ENCODE measurements at regions not wholly inside any gene's neighbourhood (a gene's known extent, or its start where the extent isn't known, plus 50 kb on each side); places are given as distances from the start of the nearest gene placed in this dataset.
"Not testable (repeated sequence)": the region's sequence is repeated elsewhere in the genome, so short reads cannot be mapped to it uniquely, and the experiment has no call there.

GRCh38 chr2:15817748-15818147 lies 122.6 kb upstream of the MYCN start:
- H3K36me3 Mint-ChIP-seq (ENCODE audit: low read depth), result no peaks in the 10 kb centered on the region
- H3K4me3 Mint-ChIP-seq, result no peak overlapping the region
- no peaks in the 10 kb centered on the region for H3K4me1 Mint-ChIP-seq
- no peak for DNase-seq
- CTCF ChIA-PET, result no interaction called here
- H3K27ac Mint-ChIP-seq, result no peak overlapping the region
- no peaks in the 10 kb centered on the region for H3K9me3 Mint-ChIP-seq
- H3K27me3 Mint-ChIP-seq, result peaks cover 10% of the 10 kb centered on the region
- POLR2A ChIA-PET, result no interaction called here

GRCh38 chr2:15818318-15818753 lies 122.0 kb upstream of the MYCN start:
- no peak overlapping the region for H3K27ac Mint-ChIP-seq
- CTCF ChIA-PET, result no interaction called here
- peaks cover 10% of the 10 kb centered on the region for H3K27me3 Mint-ChIP-seq
- no peak overlapping the region for H3K4me3 Mint-ChIP-seq
- H3K9me3 Mint-ChIP-seq, result no peaks in the 10 kb centered on the region
- POLR2A ChIA-PET, result no interaction called here
- DNase-seq, result no peak
- no peaks in the 10 kb centered on the region for H3K4me1 Mint-ChIP-seq
- H3K36me3 Mint-ChIP-seq (ENCODE audit: low read depth), result no peaks in the 10 kb centered on the region

GRCh38 chr2:15818881-15819280 lies 121.5 kb upstream of the MYCN start:
- ChIA-PET CTCF (no interaction called here), POLR2A (no interaction called here)
- Mint-ChIP-seq H3K27me3 (peaks cover 10% of the 10 kb centered on the region), H3K4me1 (no peaks in the 10 kb centered on the region), H3K27ac (no peak overlapping the region), H3K9me3 (no peaks in the 10 kb centered on the region), H3K4me3 (no peak overlapping the region), H3K36me3 (ENCODE audit: low read depth) (no peaks in the 10 kb centered on the region)
- DNase-seq, result no peak

GRCh38 chr2:15819562-15820256 lies 120.6 kb upstream of the MYCN start:
- H3K36me3 Mint-ChIP-seq (ENCODE audit: low read depth), result no peaks in the 10 kb centered on the region
- no peaks in the 10 kb centered on the region for H3K4me1 Mint-ChIP-seq
- ChIA-PET CTCF (no interaction called here), POLR2A (no interaction called here)
- H3K4me3 Mint-ChIP-seq, result no peak overlapping the region
- H3K9me3 Mint-ChIP-seq, result no peaks in the 10 kb centered on the region
- H3K27me3 Mint-ChIP-seq, result peaks cover 10% of the 10 kb centered on the region
- H3K27ac Mint-ChIP-seq, result no peak overlapping the region
- DNase-seq, result no peak

GRCh38 chr2:15820257-15820566 lies 120.1 kb upstream of the MYCN start:
- CTCF ChIA-PET, result no interaction called here
- H3K27me3 Mint-ChIP-seq, result peaks cover 10% of the 10 kb centered on the region
- no peak for DNase-seq
- no peak overlapping the region for H3K4me3 Mint-ChIP-seq
- no peaks in the 10 kb centered on the region for H3K9me3 Mint-ChIP-seq
- H3K4me1 Mint-ChIP-seq, result no peaks in the 10 kb centered on the region
- no peak overlapping the region for H3K27ac Mint-ChIP-seq
- POLR2A ChIA-PET, result no interaction called here
- H3K36me3 Mint-ChIP-seq (ENCODE audit: low read depth), result no peaks in the 10 kb centered on the region

GRCh38 chr2:15820927-15821326 lies 119.4 kb upstream of the MYCN start:
- H3K27me3 Mint-ChIP-seq, result peaks cover 10% of the 10 kb centered on the region
- no peak overlapping the region for H3K27ac Mint-ChIP-seq
- ChIA-PET POLR2A (no interaction called here), CTCF (no interaction called here)
- no peak overlapping the region for H3K4me3 Mint-ChIP-seq
- DNase-seq, result no peak
- no peaks in the 10 kb centered on the region for H3K9me3 Mint-ChIP-seq
- no peaks in the 10 kb centered on the region for H3K36me3 Mint-ChIP-seq (ENCODE audit: low read depth)
- no peaks in the 10 kb centered on the region for H3K4me1 Mint-ChIP-seq

GRCh38 chr2:15822151-15823044 lies 118.0 kb upstream of the MYCN start:
- no peak for DNase-seq
- Mint-ChIP-seq H3K9me3 (no peaks in the 10 kb centered on the region), H3K27me3 (peaks cover 10% of the 10 kb centered on the region), H3K4me1 (no peaks in the 10 kb centered on the region), H3K4me3 (no peak overlapping the region), H3K36me3 (ENCODE audit: low read depth) (no peaks in the 10 kb centered on the region), H3K27ac (no peak overlapping the region)
- POLR2A ChIA-PET, result no interaction called here
- CTCF ChIA-PET, result no interaction called here

- no peaks in the 10 kb centered on the region for H3K4me1 Mint-ChIP-seq
- CTCF ChIA-PET, result no interaction called here
These were observed 116.6 kb upstream of the MYCN start for GRCh38 chr2:15823459-15824396.

GRCh38 chr2:15824467-15824866 lies 115.9 kb upstream of the MYCN start:
- CTCF ChIA-PET, H3K4me1 Mint-ChIP-seq: not testable (repeated sequence)

More at GRCh38 chr2:15823459-15824396, 116.6 kb upstream of the MYCN start:
- no peak overlapping the region for H3K4me3 Mint-ChIP-seq
- peaks cover 4% of the 10 kb centered on the region for H3K27me3 Mint-ChIP-seq
- DNase-seq, result no peak
- POLR2A ChIA-PET, result no interaction called here
- H3K9me3 Mint-ChIP-seq, result no peaks in the 10 kb centered on the region
- no peaks in the 10 kb centered on the region for H3K36me3 Mint-ChIP-seq (ENCODE audit: low read depth)
- H3K27ac Mint-ChIP-seq, result no peak overlapping the region

GRCh38 chr2:15825276-15825980 lies 114.9 kb upstream of the MYCN start:
- Mint-ChIP-seq H3K27ac (no peak overlapping the region), H3K4me3 (no peak overlapping the region), H3K27me3 (no peaks in the 10 kb centered on the region), H3K4me1 (no peaks in the 10 kb centered on the region), H3K36me3 (ENCODE audit: low read depth) (no peaks in the 10 kb centered on the region), H3K9me3 (no peaks in the 10 kb centered on the region)
- no peak for DNase-seq
- POLR2A ChIA-PET, result no interaction called here
- CTCF ChIA-PET, result no interaction called here

More at GRCh38 chr2:15824467-15824866, 115.9 kb upstream of the MYCN start:
- POLR2A ChIA-PET; H3K9me3 Mint-ChIP-seq; H3K27me3 Mint-ChIP-seq; DNase-seq; H3K27ac Mint-ChIP-seq; H3K4me3 Mint-ChIP-seq; H3K36me3 Mint-ChIP-seq (ENCODE audit: low read depth): not testable (repeated sequence)

GRCh38 chr2:15826273-15826717 lies 114.1 kb upstream of the MYCN start:
- H3K27ac Mint-ChIP-seq, result no peak overlapping the region
- no peaks in the 10 kb centered on the region for H3K4me1 Mint-ChIP-seq
- ChIA-PET CTCF (no interaction called here), POLR2A (no interaction called here)
- DNase-seq, result no peak
- H3K27me3 Mint-ChIP-seq, result no peaks in the 10 kb centered on the region
- H3K9me3 Mint-ChIP-seq, result no peaks in the 10 kb centered on the region
- no peak overlapping the region for H3K4me3 Mint-ChIP-seq
- H3K36me3 Mint-ChIP-seq (ENCODE audit: low read depth), result no peaks in the 10 kb centered on the region

- no peak for DNase-seq
- ChIA-PET CTCF (no interaction called here), POLR2A (no interaction called here)
- no peaks in the 10 kb centered on the region for H3K27me3 Mint-ChIP-seq
- H3K4me1 Mint-ChIP-seq, result no peaks in the 10 kb centered on the region
- no peak overlapping the region for H3K27ac Mint-ChIP-seq
- no peaks in the 10 kb centered on the region for H3K9me3 Mint-ChIP-seq
- no peaks in the 10 kb centered on the region for H3K36me3 Mint-ChIP-seq (ENCODE audit: low read depth)
- H3K4me3 Mint-ChIP-seq, result no peak overlapping the region
These were observed 113.3 kb upstream of the MYCN start for GRCh38 chr2:15827001-15827400.

GRCh38 chr2:15828576-15828975 lies 111.8 kb upstream of the MYCN start:
- CTCF ChIA-PET, result no interaction called here
- Mint-ChIP-seq H3K27me3 (no peaks in the 10 kb centered on the region), H3K27ac (no peak overlapping the region), H3K9me3 (no peaks in the 10 kb centered on the region), H3K4me1 (no peaks in the 10 kb centered on the region), H3K36me3 (ENCODE audit: low read depth) (no peaks in the 10 kb centered on the region), H3K4me3 (no peak overlapping the region)
- POLR2A ChIA-PET, result no interaction called here
- no peak for DNase-seq

All from activated CD4-positive, alpha-beta memory T cell treated with anti-CD3 and anti-CD28 coated beads, Interleukin-2, amount 10 ng/mL, durations not matched to agents 7 days and 5 days (primary cell).